ENCODE measurements at regions not wholly inside any gene's neighbourhood (a gene's known extent, or its start where the extent isn't known, plus 50 kb on each side); places are given as distances from the start of the nearest gene placed in this dataset.
A peak's percentile ranks its signal among the peaks of the same experiment; 100 is the strongest.

DNA sequence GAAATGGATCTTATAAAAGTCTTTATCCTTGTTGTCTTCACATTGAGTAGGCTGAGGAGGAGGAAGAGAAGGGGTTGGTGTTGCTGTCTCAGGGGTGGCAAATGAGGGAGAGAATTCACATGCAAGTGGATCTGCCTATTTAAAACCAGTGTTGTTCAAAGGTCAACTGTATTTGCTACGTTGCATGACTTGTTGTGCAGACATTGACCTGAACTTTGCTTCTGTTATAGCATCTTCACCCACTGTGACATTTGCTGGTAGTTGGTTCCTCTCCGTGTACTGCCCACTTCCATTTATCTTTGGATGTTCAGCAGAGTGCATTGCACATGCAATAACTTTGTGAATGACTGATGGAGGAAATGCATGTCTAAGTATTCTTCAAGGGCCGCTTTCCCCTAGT lies 228.6 kb upstream of the DPP10 start:
- no peak overlapping the region for H2BK120ac ChIP-seq (ENCODE audit: low read depth, low read length)
- no peak overlapping the region for H3K4me2 ChIP-seq (ENCODE audit: low read length)
- no peak overlapping the region for H3K4me3 ChIP-seq (ENCODE audit: low read length)
- H3K36me3 ChIP-seq (ENCODE audit: control insufficient read depth, insufficient read depth, low read length), result no peaks in the 10 kb centered on the region
- no peaks in the 10 kb centered on the region for H3K27me3 ChIP-seq (ENCODE audit: insufficient read depth, low read length, poor library complexity)
- H3K4ac ChIP-seq (ENCODE audit: low read depth, low read length), result no peak overlapping the region
- no peak overlapping the region for H2BK15ac ChIP-seq (replicated peaks; ENCODE audit: low read depth)
- no peak overlapping the region for H3K18ac ChIP-seq (ENCODE audit: low read length)
- H3K9ac ChIP-seq (ENCODE audit: low read length), result no peak overlapping the region
- H2BK5ac ChIP-seq (ENCODE audit: low read length), result no peak overlapping the region
- no peak for DNase-seq
- no peak overlapping the region for H3K23ac ChIP-seq (ENCODE audit: low read length)
- no peaks in the 10 kb centered on the region for H3K79me2 ChIP-seq (ENCODE audit: control insufficient read depth, insufficient read depth, low read length)
- H4K5ac ChIP-seq (ENCODE audit: low read length), result no peak overlapping the region
- no peak overlapping the region for H3K56ac ChIP-seq (ENCODE audit: low read length)
- no peak overlapping the region for H2AK5ac ChIP-seq (ENCODE audit: low read length)
- H3K79me1 ChIP-seq (ENCODE audit: low read length), result no peaks in the 10 kb centered on the region
- H3K4me1 ChIP-seq (ENCODE audit: control insufficient read depth, low read depth, low read length), result no peaks in the 10 kb centered on the region
- no peak overlapping the region for H4K8ac ChIP-seq (ENCODE audit: low read depth, low read length)
- no CpG with 5 or more reads among the region's 3 CpGs for WGBS (ENCODE audit: extremely low coverage, insufficient coverage, low lambda C conversion rate)
- H3K27ac ChIP-seq (ENCODE audit: low read depth, low read length), result no peak overlapping the region

DNA sequence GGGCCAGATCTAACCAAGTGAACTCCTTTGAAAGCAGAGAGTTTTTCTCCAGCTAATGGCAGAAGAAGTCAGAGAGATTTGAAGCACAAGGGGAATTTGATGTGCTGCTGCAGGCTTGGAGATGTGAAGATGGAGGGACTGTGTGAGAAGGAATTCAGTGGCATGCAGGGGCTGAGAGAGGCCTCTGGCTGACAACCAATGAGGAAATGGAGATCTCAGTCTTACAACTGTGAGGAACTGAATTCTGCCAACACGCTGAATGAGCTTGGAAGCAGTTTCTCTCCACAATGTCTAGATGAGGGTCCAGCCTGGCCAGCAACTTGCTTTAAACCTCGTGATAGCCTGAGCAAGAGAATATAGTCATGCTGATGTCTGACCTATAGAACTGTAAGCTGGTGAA lies 224.1 kb upstream of the DPP10 start:
- Histone ChIP-seq H3K4me1 (ENCODE audit: control insufficient read depth, low read depth, low read length) (no peaks in the 10 kb centered on the region), H3K4ac (ENCODE audit: low read depth, low read length) (no peak overlapping the region), H3K79me2 (ENCODE audit: control insufficient read depth, insufficient read depth, low read length) (no peaks in the 10 kb centered on the region), H3K18ac (ENCODE audit: low read length) (no peak overlapping the region), H2BK120ac (ENCODE audit: low read depth, low read length) (no peak overlapping the region), H2BK15ac (replicated peaks; ENCODE audit: low read depth) (no peak overlapping the region), H3K27ac (ENCODE audit: low read depth, low read length) (no peak overlapping the region), H4K8ac (ENCODE audit: low read depth, low read length) (no peak overlapping the region), H3K4me3 (ENCODE audit: low read length) (no peak overlapping the region), H3K56ac (ENCODE audit: low read length) (no peak overlapping the region), H3K23ac (ENCODE audit: low read length) (no peak overlapping the region), H3K36me3 (ENCODE audit: control insufficient read depth, insufficient read depth, low read length) (no peaks in the 10 kb centered on the region), H2AK5ac (ENCODE audit: low read length) (no peak overlapping the region), H3K27me3 (ENCODE audit: insufficient read depth, low read length, poor library complexity) (no peaks in the 10 kb centered on the region), H4K5ac (ENCODE audit: low read length) (no peak overlapping the region), H3K4me2 (ENCODE audit: low read length) (no peak overlapping the region), H2BK5ac (ENCODE audit: low read length) (no peak overlapping the region), H3K79me1 (ENCODE audit: low read length) (no peaks in the 10 kb centered on the region), H3K9ac (ENCODE audit: low read length) (no peak overlapping the region)
- WGBS (ENCODE audit: extremely low coverage, insufficient coverage, low lambda C conversion rate), result no CpG with 5 or more reads among the region's 2 CpGs
- DNase-seq, result peak; percentile 31

DNA sequence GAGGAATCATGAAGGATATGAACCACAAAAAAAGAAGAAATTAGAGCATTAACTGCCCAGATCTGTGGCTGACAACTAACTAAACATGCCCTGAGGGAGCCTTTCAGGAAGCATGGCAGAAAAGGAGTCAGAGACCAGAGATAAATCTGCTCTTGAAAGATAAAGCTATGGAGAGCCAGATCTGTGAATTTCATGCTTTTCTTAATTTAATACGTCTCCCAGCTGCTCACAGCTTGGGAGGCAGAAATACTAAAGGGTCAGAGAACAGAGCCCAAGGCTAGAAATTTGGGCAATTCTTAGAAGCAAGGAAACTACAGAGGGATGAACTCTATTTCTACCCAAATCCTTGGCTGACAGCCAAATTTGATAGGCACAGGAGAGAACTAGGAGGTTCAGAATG lies 223.0 kb upstream of the DPP10 start:
- Histone ChIP-seq H2BK120ac (ENCODE audit: low read depth, low read length) (no peak overlapping the region), H3K27me3 (ENCODE audit: insufficient read depth, low read length, poor library complexity) (no peaks in the 10 kb centered on the region), H3K18ac (ENCODE audit: low read length) (no peak overlapping the region), H4K5ac (ENCODE audit: low read length) (no peak overlapping the region), H2BK5ac (ENCODE audit: low read length) (no peak overlapping the region), H3K27ac (ENCODE audit: low read depth, low read length) (no peak overlapping the region), H3K23ac (ENCODE audit: low read length) (no peak overlapping the region), H3K79me1 (ENCODE audit: low read length) (no peaks in the 10 kb centered on the region), H3K4me3 (ENCODE audit: low read length) (no peak overlapping the region), H3K4ac (ENCODE audit: low read depth, low read length) (no peak overlapping the region), H3K4me1 (ENCODE audit: control insufficient read depth, low read depth, low read length) (no peaks in the 10 kb centered on the region), H3K36me3 (ENCODE audit: control insufficient read depth, insufficient read depth, low read length) (no peaks in the 10 kb centered on the region), H2AK5ac (ENCODE audit: low read length) (no peak overlapping the region), H4K8ac (ENCODE audit: low read depth, low read length) (no peak overlapping the region), H3K9ac (ENCODE audit: low read length) (no peak overlapping the region), H3K4me2 (ENCODE audit: low read length) (no peak overlapping the region), H3K56ac (ENCODE audit: low read length) (no peak overlapping the region), H3K79me2 (ENCODE audit: control insufficient read depth, insufficient read depth, low read length) (no peaks in the 10 kb centered on the region), H2BK15ac (replicated peaks; ENCODE audit: low read depth) (no peak overlapping the region)
- DNase-seq, result no peak
- no CpG with 5 or more reads among the region's 1 CpG for WGBS (ENCODE audit: extremely low coverage, insufficient coverage, low lambda C conversion rate)

DNA sequence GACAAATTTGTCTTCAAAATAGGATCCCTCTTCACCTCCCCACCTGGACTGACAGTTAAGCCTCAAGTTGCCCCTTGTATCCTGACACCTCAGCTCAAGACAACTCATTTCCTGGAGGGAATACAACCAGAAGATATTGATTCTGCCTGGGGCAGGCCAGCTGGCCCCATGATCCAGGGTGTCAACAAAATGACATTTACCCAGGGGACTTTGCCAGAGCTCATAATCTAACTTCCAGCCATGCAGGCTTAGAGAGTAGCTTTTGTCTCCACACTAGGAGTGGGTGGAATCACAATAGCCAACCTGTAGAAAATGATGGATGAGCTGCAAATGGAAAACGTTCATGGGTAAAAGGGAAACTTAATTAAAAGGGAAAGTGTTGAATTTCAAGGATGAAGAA lies 220.1 kb upstream of the DPP10 start:
- no peaks in the 10 kb centered on the region for H3K79me2 ChIP-seq (ENCODE audit: control insufficient read depth, insufficient read depth, low read length)
- H4K8ac ChIP-seq (ENCODE audit: low read depth, low read length), result no peak overlapping the region
- no peaks in the 10 kb centered on the region for H3K4me1 ChIP-seq (ENCODE audit: control insufficient read depth, low read depth, low read length)
- no peak overlapping the region for H4K5ac ChIP-seq (ENCODE audit: low read length)
- H3K56ac ChIP-seq (ENCODE audit: low read length), result no peak overlapping the region
- H3K4me2 ChIP-seq (ENCODE audit: low read length), result no peak overlapping the region
- no peak overlapping the region for H2BK15ac ChIP-seq (replicated peaks; ENCODE audit: low read depth)
- no peak for DNase-seq
- no peak overlapping the region for H3K4ac ChIP-seq (ENCODE audit: low read depth, low read length)
- no CpG with 5 or more reads among the region's 1 CpG for WGBS (ENCODE audit: extremely low coverage, insufficient coverage, low lambda C conversion rate)
- no peak overlapping the region for H2BK5ac ChIP-seq (ENCODE audit: low read length)
- no peaks in the 10 kb centered on the region for H3K79me1 ChIP-seq (ENCODE audit: low read length)
- H3K4me3 ChIP-seq (ENCODE audit: low read length), result no peak overlapping the region
- no peak overlapping the region for H3K9ac ChIP-seq (ENCODE audit: low read length)
- H3K27ac ChIP-seq (ENCODE audit: low read depth, low read length), result no peak overlapping the region
- no peaks in the 10 kb centered on the region for H3K27me3 ChIP-seq (ENCODE audit: insufficient read depth, low read length, poor library complexity)
- no peaks in the 10 kb centered on the region for H3K36me3 ChIP-seq (ENCODE audit: control insufficient read depth, insufficient read depth, low read length)
- H3K23ac ChIP-seq (ENCODE audit: low read length), result no peak overlapping the region
- H2AK5ac ChIP-seq (ENCODE audit: low read length), result no peak overlapping the region
- H2BK120ac ChIP-seq (ENCODE audit: low read depth, low read length), result no peak overlapping the region
- no peak overlapping the region for H3K18ac ChIP-seq (ENCODE audit: low read length)

DNA sequence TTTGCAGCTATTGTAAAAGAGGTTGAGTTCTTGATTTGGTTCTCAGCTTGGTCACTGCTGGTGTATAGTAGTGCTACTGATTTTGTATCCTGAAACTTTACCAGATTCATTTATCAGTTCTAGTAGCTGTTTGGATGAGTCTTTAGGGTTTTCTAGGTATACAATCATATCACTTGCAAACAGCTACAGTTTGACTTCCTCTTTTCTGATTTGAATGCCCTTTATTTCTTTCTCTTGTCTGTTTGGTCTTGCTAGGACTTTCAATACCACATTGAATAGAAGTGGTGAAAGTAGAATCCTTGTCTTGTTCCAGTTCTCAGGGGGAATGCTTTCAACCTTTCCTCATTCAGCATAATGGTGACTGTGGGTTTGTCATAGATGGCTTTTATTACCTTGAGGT lies 210.5 kb upstream of the DPP10 start:
- H4K5ac ChIP-seq (ENCODE audit: low read length), result no peak overlapping the region
- no peaks in the 10 kb centered on the region for H3K36me3 ChIP-seq (ENCODE audit: control insufficient read depth, insufficient read depth, low read length)
- H2BK5ac ChIP-seq (ENCODE audit: low read length), result no peak overlapping the region
- no peak overlapping the region for H4K8ac ChIP-seq (ENCODE audit: low read depth, low read length)
- H3K9ac ChIP-seq (ENCODE audit: low read length), result no peak overlapping the region
- H2BK120ac ChIP-seq (ENCODE audit: low read depth, low read length), result no peak overlapping the region
- H3K18ac ChIP-seq (ENCODE audit: low read length), result no peak overlapping the region
- H3K23ac ChIP-seq (ENCODE audit: low read length), result no peak overlapping the region
- H3K4me2 ChIP-seq (ENCODE audit: low read length), result no peak overlapping the region
- no peaks in the 10 kb centered on the region for H3K4me1 ChIP-seq (ENCODE audit: control insufficient read depth, low read depth, low read length)
- no peaks in the 10 kb centered on the region for H3K79me2 ChIP-seq (ENCODE audit: control insufficient read depth, insufficient read depth, low read length)
- no peak overlapping the region for H3K4ac ChIP-seq (ENCODE audit: low read depth, low read length)
- H3K56ac ChIP-seq (ENCODE audit: low read length), result no peak overlapping the region
- H3K27ac ChIP-seq (ENCODE audit: low read depth, low read length), result no peak overlapping the region
- no peaks in the 10 kb centered on the region for H3K27me3 ChIP-seq (ENCODE audit: insufficient read depth, low read length, poor library complexity)
- H3K79me1 ChIP-seq (ENCODE audit: low read length), result no peaks in the 10 kb centered on the region
- no peak overlapping the region for H3K4me3 ChIP-seq (ENCODE audit: low read length)
- DNase-seq, result no peak
- H2BK15ac ChIP-seq (replicated peaks; ENCODE audit: low read depth), result no peak overlapping the region
- no peak overlapping the region for H2AK5ac ChIP-seq (ENCODE audit: low read length)

DNA sequence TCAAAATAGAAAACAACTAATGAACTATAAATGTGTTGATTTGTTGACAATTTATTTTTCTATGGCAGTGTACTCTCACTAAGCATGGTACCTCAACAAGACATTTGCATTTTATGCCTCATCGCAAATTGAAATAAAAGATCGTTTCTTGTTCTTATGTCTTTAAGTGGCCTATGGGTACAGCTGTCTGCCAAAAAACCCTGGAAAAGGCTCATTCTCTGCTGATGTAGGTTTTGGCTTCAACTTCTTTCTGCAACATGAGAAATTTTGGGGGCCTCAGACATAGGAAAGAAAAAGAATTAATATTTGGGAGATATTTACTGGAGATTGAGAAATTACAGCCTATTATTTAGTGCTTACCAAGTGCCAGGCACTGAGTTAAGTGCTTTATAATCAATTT lies 205.1 kb upstream of the DPP10 start:
- no peak overlapping the region for H2BK120ac ChIP-seq (ENCODE audit: low read depth, low read length)
- no CpG with 5 or more reads among the region's 2 CpGs for WGBS (ENCODE audit: extremely low coverage, insufficient coverage, low lambda C conversion rate)

More for the DNA sequence above, 205.1 kb upstream of the DPP10 start:
- no peaks in the 10 kb centered on the region for H3K79me1 ChIP-seq (ENCODE audit: low read length)
- no peak for DNase-seq
- H3K9ac ChIP-seq (ENCODE audit: low read length), result no peak overlapping the region
- no peak overlapping the region for H3K4me2 ChIP-seq (ENCODE audit: low read length)
- no peak overlapping the region for H3K56ac ChIP-seq (ENCODE audit: low read length)
- no peak overlapping the region for H3K27ac ChIP-seq (ENCODE audit: low read depth, low read length)
- H4K8ac ChIP-seq (ENCODE audit: low read depth, low read length), result no peak overlapping the region
- H3K27me3 ChIP-seq (ENCODE audit: insufficient read depth, low read length, poor library complexity), result no peaks in the 10 kb centered on the region
- no peaks in the 10 kb centered on the region for H3K4me1 ChIP-seq (ENCODE audit: control insufficient read depth, low read depth, low read length)
- no peak overlapping the region for H2BK5ac ChIP-seq (ENCODE audit: low read length)
- no peak overlapping the region for H3K23ac ChIP-seq (ENCODE audit: low read length)
- H2BK15ac ChIP-seq (replicated peaks; ENCODE audit: low read depth), result no peak overlapping the region
- no peak overlapping the region for H3K4ac ChIP-seq (ENCODE audit: low read depth, low read length)
- no peaks in the 10 kb centered on the region for H3K36me3 ChIP-seq (ENCODE audit: control insufficient read depth, insufficient read depth, low read length)
- no peak overlapping the region for H4K5ac ChIP-seq (ENCODE audit: low read length)
- no peak overlapping the region for H3K4me3 ChIP-seq (ENCODE audit: low read length)
- H2AK5ac ChIP-seq (ENCODE audit: low read length), result no peak overlapping the region
- no peaks in the 10 kb centered on the region for H3K79me2 ChIP-seq (ENCODE audit: control insufficient read depth, insufficient read depth, low read length)
- no peak overlapping the region for H3K18ac ChIP-seq (ENCODE audit: low read length)
